Renal cortex interstitium (tissue), 11 donors: ENCODE measurements at regions not wholly inside any gene's neighbourhood (a gene's known extent, or its start where the extent isn't known, plus 50 kb on each side); places are given as distances from the start of the nearest gene placed in this dataset.
A peak's percentile ranks its signal among the peaks of the same experiment; 100 is the strongest.

Source experiments
- DNase-seq, 11 donors: peaks; one replicate each; pipeline ENCODE4 v3.0.0-alpha.2; 2013; ENCODE audit warnings: low read depth in 9 of 11, low spot score in 4 of 11; ENCODE audit errors: extremely low read depth in 1 of 11

- DNase-seq: no peak
Observed at GRCh38 chr9:85431339-85432102, 310.2 kb downstream of the AGTPBP1 start.

DNA sequence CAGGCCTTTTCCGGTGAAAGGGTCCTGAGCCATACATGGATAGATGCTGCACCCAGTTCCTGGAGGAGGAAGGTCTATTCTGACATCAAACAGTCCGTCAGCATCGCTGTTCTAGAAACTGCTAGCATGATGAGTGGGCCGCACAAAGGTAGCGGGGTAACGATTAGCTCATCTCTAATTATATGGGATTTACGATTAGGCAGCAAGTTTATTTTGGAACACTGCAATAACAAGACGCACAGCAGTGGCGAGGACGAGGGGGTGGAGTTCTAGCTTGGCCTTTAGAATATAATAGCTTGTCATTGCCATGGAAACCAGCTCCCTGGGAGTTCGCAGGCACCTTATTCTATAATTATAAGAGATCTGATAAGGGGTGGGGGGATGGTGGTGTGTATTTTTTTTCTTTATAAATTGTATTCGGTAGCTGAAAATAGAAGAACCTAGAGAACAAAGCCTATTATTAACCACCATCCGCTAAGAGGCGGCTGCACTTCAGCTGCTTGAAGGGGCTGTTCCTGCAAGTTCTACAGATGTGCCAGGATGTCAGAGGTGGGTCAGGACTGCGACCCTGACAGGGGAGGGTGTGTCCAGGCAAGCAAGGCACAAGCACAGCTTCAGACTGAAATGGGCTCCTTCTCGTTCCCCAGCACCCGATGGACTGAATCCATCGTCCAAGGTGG lies 311.0 kb downstream of the AGTPBP1 start:
- DNase-seq: peak in 1 of 11 donors; percentile 35

- peak in 1 of 11 donors; percentile 41 for DNase-seq
Observed at GRCh38 chr9:85428230-85428629, 313.5 kb downstream of the AGTPBP1 start.

DNA sequence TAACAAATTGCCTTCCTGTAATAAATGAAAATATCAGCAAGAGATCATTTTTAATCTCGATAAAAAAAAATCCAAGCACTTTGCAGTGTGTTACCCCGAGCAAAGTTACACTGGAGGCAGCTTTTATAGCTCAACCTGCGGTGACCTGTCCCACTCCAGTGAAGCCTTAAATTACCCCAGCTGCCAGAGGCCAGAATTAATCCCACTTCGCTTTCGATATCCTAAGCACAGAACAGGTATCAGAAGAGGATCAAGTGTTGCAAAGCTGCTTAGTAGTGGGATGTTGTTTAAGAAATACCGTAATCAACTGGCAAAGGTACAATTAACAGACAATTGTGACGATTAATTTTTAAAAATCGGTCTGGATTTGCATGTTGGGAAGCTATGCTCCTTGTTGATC lies 314.0 kb downstream of the AGTPBP1 start:
- DNase-seq: peak in 1 of 11 donors; percentile 46

- peak; percentile 71 to 87 (median 80) for DNase-seq
Observed at GRCh38 chr9:85425153-85425611, 316.6 kb downstream of the AGTPBP1 start.

DNA sequence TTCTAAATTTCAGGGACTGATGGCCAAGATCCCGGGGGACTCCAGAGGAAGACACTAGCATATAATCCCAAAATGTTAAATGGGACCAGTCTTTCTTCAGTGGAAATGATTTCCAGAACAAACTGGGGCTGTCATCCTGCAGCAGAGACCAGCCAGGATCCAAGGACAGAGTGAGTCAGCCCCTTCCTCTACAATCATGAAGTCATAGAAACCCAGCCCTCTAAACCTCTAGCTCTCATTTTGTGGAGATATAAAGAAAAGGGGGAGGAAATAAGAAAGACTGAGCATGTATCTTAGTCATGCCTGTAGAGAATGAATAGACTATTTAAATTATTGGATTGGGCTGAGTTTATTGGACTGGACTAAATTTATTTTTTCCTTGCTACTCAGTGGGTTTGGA lies 318.3 kb downstream of the AGTPBP1 start:
- no peak for DNase-seq

DNA sequence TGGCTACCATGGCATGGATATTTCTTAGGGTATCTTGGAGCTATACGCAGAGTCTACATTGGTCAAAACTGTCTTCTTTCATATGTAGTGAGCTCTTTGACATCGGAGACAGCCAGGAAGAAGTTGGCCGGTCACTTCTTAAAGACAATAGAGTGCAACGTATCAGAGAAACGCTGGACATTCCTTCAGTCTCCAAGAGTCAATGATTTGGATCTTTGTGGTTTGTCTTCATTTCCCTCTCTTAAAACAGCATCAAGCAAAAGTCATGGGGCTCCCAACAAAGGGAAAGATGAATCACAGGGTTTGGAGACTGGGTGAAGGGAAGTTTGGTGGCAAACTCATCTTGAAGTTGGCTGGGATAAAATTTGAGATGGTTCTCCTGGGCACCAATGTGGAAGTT lies 320.1 kb downstream of the AGTPBP1 start:
- no peak for DNase-seq

DNA sequence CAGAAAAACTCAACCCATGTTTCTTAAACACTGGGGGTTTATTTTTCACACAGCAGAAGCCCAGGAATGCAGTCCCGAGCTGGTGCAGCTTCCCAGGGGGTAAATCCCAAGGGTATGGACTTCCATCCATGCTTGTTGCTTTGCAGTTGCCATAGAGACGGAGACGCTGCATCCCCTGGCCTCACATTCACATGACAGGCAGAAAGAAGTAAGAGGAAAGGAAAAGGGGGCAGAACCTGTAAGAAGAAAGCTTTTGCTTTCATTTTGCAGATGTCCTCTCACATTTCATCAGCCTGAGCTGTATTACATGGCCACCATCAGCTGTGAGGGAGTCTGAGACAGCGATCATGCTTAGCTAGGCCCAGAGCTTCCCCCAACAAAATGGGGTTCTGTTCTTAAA lies 321.0 kb downstream of the AGTPBP1 start:
- DNase-seq: peak in 4 of 11 donors; percentile 59 to 81 (median 76)

DNA sequence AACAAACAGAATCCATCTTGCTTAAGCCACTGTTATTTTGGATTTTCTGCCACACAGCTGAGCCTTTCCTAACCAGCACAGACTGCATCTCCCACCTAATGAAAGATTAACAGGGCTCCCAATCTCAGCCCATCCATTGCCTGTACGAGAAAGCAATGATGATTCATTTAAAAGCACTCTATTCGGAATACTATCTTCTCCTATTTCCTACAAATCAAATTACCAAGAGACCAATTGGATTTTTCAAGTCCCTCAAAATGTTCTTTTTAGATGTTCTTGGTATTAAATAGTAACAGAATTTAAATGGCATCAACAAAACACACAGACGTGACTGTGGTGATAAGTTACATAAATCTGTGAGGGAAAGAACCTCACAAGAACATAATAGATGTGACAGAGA lies 324.1 kb downstream of the AGTPBP1 start:
- no peak for DNase-seq

DNA sequence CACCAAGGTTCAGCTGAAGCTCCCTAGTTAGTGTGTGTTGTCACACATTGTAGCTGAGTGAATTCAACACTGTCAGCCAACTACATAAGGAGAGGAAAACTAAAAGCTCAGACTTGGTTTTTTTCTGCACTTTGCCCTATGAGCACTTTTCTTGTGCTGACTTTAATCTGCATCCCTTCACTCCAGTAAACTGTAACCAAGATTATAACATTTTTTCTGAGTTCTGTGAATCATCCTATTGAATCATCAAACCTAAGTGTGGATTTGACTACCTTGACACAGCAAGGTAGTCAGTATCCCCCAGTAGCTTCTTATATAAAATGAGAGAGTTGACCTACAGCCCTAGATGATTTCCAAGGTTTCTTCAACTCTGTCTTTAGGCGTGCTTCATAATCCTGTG lies 325.0 kb downstream of the AGTPBP1 start:
- DNase-seq: no peak

DNA sequence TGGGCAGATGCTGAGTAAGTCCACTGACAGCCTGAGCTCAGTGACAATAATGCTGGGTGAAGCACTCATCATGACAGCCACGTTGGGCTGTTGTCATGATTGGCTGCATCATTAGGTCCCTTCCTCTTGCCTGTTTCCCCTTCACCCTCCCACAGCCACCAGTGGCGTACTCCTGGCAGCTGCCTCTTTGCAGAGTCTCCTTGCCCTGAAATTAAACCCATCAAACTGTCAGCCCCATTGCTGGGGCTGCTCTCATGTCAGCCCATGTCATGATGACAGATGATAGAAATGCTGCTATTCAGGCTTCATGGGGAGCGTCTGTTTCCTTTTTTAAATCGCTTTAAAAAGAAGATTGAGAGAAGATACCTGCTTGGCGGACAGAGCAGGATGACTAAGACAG lies 327.4 kb downstream of the AGTPBP1 start:
- no peak for DNase-seq

GRCh38 chr9:85408494-85408893 lies 333.3 kb downstream of the AGTPBP1 start:
- DNase-seq: no peak

- no peak for DNase-seq
Observed at GRCh38 chr9:85405566-85405950, 336.2 kb downstream of the AGTPBP1 start.

GRCh38 chr9:85404911-85405565 lies 336.7 kb downstream of the AGTPBP1 start:
- no peak for DNase-seq

DNA sequence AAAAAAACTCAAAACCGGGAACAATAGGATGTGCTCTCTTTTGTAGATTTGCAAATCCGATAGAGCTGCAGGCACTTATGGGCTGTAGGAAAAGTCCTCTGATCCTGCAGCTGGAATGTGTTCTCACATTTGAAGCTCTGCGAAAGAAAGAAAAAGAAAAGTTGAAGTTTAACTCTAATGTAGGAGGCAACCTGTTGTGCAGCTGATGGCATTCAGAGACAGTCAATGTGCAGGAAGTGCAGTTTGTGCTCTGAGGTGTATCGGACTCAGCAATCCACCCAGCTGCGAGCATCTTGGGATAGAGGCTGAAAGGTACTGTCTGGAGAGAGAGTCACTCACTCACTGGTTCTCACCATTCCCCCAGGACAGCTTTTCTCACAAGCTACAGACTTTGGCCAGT lies 339.2 kb downstream of the AGTPBP1 start:
- peak in 3 of 11 donors; percentile 37 to 49 (median 39) for DNase-seq

DNA sequence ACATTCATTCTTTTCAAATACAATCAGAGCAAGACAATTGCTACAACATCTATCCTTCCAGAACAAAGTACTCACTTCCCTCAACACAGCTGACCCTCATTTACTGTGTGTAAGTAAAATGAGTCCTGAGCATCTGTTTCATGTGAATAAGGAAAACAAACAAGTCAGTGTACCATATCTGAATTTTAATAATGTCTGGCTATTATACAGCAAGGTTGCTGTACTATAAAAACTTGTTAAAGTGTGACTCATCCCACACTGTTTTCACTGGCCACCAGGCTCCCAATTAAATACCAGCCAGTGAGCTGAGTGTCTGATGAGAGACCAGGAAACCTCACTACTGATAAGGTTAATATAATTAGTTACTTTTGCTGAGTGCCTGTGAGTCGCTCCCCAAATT lies 339.8 kb downstream of the AGTPBP1 start:
- no peak for DNase-seq

GRCh38 chr9:85397005-85397404 lies 344.7 kb downstream of the AGTPBP1 start:
- no peak for DNase-seq

DNA sequence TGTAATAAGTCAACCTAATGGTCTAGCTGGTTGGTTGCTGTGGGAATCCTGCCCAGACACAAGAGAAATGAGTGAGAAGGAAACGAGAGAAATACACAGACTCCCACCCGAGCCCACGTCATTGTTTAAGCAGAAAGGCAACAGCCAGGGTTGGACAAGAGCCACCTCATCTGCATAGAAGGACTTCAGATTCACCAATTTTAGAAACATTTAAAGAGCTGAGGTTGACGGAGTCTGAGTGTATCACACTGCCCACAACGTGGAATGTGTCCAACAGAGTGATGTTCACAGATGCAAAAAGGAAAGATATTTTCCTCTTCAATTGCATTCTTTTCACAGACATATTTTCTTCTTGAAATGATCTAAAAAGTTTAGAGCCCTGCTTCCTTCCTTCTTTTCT lies 349.5 kb downstream of the AGTPBP1 start:
- DNase-seq: no peak

DNA sequence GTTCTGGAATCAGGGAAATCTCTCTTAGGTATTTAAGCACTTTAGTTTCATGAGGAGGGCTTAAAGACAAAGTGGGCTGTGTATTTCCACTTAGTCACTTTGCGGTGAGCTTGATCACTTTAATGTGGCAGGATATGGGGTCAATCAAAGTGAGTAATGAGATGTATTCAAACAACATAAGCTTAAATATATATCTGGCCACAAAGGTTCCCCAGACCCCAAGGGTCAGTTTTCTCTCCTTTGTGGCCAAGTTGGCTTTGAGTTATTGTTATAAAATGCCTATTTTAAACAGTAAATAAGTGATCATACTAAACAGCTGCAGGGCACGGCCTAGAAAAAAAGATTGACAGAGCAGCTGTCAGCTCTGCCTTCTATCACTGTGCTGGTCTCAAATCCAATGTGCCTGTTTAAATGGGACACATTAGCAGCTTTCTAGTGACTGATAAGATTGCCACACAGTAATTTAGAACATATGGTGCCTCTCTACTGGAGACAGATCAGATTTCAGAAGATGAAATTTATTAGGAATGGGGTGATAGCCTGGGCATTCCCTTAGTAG lies 363.9 kb downstream of the AGTPBP1 start:
- no peak for DNase-seq

DNA sequence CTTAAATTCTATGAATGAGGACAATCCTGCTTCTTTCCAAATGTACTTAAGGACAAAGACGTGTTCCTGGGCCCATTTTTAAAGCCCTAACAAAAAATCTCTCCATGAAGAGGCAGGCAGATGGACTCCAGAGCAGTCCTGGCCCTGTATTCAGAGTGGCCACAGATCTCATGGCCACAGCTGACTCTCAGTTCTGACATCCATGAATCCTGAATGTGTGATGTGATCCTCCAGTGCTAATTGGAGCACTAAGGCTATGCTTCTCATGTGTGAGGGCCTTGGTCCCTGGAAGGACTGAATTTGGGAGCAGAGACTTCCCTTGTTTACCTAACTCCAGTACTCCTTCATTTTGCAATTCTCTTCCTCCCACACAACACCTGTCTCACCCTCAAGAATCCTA lies 373.0 kb downstream of the AGTPBP1 start:
- no peak for DNase-seq
